ENCODE measurements at regions not wholly inside any gene's neighbourhood (a gene's known extent, or its start where the extent isn't known, plus 50 kb on each side); places are given as distances from the start of the nearest gene placed in this dataset.

DNA sequence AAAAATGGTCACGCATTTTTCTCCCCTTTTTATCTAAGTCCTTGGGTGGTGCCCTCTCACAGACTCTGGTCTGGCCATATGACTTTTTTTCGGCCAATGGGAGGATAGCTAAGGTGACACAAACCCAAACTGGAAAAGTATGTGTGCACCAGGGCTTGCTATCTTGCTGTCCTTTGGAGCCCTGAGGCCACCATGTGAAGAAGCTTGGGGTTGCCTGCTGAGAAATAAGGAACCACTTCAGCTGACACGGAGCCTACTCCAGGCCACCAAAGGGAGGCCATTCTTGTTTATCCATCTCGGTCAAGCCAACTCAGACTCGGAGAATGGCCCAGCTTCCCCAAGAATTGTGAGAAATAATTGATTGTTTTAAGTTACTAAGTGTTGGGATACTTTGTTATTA, 111.4 kb upstream of the ZFHX3 start:
- POLR2A ChIA-PET: no interaction called here
- H3K4me3 ChIP-seq (ENCODE audit: low read depth, low read length): no peak overlapping the region
- TF ChIP-seq, protein P1, sequence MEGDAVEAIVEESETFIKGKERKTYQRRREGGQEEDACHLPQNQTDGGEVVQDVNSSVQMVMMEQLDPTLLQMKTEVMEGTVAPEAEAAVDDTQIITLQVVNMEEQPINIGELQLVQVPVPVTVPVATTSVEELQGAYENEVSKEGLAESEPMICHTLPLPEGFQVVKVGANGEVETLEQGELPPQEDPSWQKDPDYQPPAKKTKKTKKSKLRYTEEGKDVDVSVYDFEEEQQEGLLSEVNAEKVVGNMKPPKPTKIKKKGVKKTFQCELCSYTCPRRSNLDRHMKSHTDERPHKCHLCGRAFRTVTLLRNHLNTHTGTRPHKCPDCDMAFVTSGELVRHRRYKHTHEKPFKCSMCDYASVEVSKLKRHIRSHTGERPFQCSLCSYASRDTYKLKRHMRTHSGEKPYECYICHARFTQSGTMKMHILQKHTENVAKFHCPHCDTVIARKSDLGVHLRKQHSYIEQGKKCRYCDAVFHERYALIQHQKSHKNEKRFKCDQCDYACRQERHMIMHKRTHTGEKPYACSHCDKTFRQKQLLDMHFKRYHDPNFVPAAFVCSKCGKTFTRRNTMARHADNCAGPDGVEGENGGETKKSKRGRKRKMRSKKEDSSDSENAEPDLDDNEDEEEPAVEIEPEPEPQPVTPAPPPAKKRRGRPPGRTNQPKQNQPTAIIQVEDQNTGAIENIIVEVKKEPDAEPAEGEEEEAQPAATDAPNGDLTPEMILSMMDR (IDR thresholded peaks at IDR 0.05; ENCODE audit: insufficient read depth, low read length, missing control alignments): no peak
- CTCF ChIA-PET: interaction anchor here (0.9 kb wide), 1 partner anchor 8 kb away, joined by 3 read pairs; no protein-coding TSS in a partner anchor
- no peak for DNase-seq (ENCODE audit: low read depth, low spot score)

DNA sequence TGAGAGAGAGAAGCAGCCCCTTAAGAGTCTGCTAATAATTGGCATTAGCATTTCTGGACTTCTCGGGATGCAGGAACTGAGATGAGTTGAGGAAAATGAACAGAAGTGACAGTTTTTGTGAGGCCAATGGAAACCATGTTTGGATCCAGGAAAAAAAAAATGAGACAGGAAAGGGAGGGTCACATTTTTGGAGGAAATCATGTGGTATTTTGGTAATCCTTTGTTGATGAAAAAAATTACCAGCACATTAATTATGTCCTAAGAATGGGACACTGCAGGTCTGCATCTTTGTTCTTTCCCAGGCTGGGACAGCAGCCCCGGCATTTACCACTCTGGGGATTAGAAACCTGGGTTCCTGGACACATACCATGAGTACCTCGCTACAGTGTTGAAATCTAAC, 109.9 kb upstream of the ZFHX3 start:
- ChIA-PET CTCF (no interaction called here), POLR2A (no interaction called here)
- no peak for DNase-seq (ENCODE audit: low read depth, low spot score)
- no peak overlapping the region for H3K4me3 ChIP-seq (ENCODE audit: low read depth, low read length)
- TF ChIP-seq, protein P1 (IDR thresholded peaks at IDR 0.05; ENCODE audit: insufficient read depth, low read length, missing control alignments): no peak

DNA sequence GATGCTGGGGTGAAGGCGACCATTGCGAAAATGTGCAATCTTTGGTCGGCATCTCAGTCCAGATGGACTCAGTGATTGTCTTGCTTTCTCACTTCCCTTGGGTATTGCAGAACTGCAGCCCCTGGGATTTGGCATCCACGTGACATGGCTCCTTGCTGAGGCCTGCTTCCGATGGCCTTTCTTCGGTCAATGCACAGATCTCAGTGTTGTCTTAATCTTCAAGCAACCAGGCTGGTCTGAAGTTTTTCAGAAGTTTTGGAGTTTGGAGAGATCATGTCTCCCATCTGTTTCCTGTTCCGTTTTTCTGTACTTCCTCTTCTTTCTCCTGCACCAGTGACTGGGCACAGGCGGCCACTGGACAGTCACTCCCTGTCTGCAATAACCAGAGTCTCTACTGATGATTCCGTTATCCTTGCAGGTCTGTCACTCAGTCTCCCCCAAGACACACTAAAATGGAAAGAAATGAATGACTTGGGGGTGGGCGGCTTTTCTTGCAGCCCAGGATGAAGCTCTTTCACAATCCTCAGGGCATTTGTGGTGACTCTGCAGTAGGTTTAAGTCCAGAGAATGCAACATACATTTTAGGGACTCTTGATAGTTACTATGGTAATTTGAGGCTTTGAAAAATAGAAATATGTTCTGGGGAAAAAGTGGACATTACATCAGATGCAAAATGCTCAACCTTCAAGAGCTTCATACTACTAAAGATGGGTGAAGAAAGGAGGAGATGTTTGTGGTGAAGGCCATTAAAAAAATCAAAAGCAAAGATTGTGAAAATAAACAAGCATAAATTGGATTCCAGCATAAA, 106.3 kb upstream of the ZFHX3 start:
- DNase-seq (ENCODE audit: low read depth, low spot score): no peak
- ChIA-PET CTCF (interaction anchor here (1.0 to 1.3 kb wide), 2 partner anchors 9 to 319 kb away, joined by 3 to 5 read pairs; no protein-coding TSS in a partner anchor), POLR2A (no interaction called here)
- TF ChIP-seq, protein P1 (IDR thresholded peaks at IDR 0.05; ENCODE audit: insufficient read depth, low read length, missing control alignments): no peak
- no peak overlapping the region for H3K4me3 ChIP-seq (ENCODE audit: low read depth, low read length)

DNA sequence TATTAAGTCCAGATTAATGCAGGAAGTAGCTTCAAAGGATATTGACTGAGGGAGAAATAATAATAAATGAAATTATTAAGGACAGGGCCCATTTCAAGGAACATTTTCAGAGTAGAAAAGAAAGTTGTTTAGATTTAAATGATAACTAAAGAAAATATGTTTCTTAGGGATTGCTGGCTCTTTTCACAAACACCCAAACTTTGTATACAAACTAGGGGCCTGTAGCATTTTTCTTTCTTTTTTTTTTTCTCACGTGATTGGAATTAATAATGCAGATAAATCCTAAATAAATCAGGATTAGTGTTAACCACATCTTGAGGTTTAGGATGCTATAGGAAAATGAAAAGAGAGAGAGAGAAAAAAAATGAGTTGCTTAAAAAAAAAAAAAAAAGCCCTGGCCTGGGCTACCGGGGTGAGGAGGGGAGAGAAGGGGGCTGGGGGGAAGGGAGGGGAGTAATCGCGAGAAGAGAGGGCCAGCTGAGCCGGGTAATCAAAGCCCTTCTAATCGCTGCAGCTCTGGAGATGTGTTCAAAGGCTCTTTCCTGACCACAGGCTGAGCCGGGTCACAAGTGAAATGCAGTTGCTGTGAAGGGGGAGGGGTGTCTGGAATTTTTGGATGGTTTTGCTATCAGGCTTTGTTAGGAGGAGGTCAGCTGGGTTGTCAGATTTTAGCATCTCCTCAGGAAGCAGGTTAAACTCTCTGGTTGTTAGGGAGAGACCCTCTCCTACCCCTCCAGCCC, 104.6 kb upstream of the ZFHX3 start:
- CTCF ChIA-PET: interaction anchor here (1.0 to 1.4 kb wide), 2 partner anchors 10 to 320 kb away, joined by 3 to 4 read pairs; no protein-coding TSS in a partner anchor
- no peak overlapping the region for H3K4me3 ChIP-seq (ENCODE audit: low read depth, low read length)
- DNase-seq (ENCODE audit: low read depth, low spot score): no peak
- POLR2A ChIA-PET: no interaction called here
- TF ChIP-seq, protein P1 (IDR thresholded peaks at IDR 0.05; ENCODE audit: insufficient read depth, low read length, missing control alignments): no peak

- no peak overlapping the region for H3K4me3 ChIP-seq (ENCODE audit: low read depth, low read length)
- ChIA-PET CTCF (interaction anchor here (1.0 to 1.4 kb wide), 2 partner anchors 9 to 319 kb away, joined by 3 to 4 read pairs; no protein-coding TSS in a partner anchor), POLR2A (no interaction called here)
- no peak for DNase-seq (ENCODE audit: low read depth, low spot score)
- TF ChIP-seq, protein P1 (IDR thresholded peaks at IDR 0.05; ENCODE audit: insufficient read depth, low read length, missing control alignments): no peak
These were observed 104.0 kb upstream of the ZFHX3 start for GRCh38 chr16:73151941-73152340.

- TF ChIP-seq, protein P1 (IDR thresholded peaks at IDR 0.05; ENCODE audit: insufficient read depth, low read length, missing control alignments): no peak
- H3K4me3 ChIP-seq (ENCODE audit: low read depth, low read length): no peak overlapping the region
- DNase-seq (ENCODE audit: low read depth, low spot score): no peak
- ChIA-PET POLR2A (no interaction called here), CTCF (no interaction called here)
These were observed 103.3 kb upstream of the ZFHX3 start for GRCh38 chr16:73151225-73151624.

Data from AG04449 (cell line).